NCI-H1092 treated with DMSO at 0.1 percent for 48 hours (cell line): ENCODE measurements at regions not wholly inside any gene's neighbourhood (a gene's known extent, or its start where the extent isn't known, plus 50 kb on each side); places are given as distances from the start of the nearest gene placed in this dataset.

Source experiments
- DNase-seq: peaks from one replicate; lab custom pipeline; 2025; lab: John Stamatoyannopoulos, UW

DNA sequence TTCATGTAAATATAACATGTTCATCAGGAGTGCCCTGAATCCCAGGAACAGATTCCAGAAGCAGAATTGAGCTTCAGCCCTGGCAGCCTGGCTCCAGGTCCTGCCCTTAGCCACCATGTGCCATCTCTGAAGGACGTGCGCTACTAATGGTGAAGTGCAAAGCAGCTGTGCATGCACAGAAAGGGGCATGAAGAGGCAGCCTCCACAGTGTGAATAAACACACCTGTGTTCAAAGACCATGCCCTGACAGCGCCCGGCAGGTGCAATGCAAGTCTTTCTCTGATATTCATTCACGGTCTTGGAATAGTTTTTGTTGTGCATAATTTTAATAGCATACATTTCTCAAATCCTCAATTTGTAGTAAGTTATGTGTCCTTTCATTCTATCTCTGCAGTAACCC is 250.4 kb upstream of the TCERG1L start:
- DNase-seq: peak; percentile 14

DNA sequence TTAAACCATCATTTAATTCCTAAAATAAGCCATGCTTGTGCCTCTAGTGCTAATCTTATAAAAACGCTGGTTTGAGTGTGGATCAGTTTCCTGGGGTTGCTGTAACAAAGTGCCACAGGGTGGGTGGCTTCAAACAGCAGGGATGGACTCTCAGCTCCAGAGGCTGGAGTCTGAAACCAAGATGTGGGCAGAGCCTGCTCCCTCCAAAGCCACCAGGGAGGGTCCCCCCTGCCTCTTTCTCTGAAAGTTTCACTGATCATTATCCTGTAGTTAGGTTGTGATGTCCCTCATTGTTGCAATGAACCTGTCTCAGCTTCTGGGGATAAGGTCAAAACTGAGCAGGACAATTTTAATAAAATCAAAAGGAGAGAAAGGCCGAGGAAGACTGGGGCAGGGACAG is 251.9 kb upstream of the TCERG1L start:
- no peak for DNase-seq

DNA sequence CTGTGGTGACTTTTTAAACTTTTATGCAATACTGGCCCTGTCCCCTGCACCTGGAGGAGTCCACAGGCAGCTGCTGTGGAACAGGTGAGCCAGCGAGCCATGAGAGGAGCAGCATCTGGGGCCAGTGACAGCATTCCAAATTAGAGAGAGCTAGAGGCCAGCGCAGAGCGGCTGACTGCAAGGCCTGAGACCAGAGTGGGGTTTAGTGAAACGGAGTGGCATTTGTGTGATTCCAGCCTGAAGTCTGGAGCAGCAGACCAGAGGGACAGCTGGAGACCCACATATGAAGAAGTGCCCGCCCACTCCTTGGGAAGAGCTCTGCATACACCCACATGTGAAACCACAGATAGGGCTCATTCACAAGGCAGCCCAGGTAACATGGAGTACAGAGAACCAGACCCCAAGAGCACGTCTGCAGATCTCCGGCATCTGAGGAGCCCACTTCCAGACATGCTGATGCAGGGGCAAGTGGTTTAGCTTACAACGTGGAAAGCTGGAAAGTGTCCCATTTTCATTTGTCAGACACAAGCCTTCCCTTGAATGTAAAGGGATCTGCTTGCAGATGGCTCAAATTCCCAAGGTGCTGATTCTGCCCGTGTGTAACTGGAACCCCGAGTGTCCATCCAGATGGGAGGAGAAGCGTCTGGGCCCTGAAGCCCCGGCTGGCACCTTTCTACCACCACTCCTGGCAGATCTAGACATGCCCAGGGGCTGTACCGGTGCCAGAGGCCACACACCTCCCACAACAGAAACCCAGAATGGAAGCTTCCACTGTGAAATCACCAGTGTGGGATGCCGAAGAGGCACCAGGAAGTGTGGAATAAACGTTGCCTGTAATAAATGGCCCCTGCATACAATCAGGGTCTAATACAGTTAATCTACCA is 256.0 kb upstream of the TCERG1L start:
- DNase-seq: no peak

DNA sequence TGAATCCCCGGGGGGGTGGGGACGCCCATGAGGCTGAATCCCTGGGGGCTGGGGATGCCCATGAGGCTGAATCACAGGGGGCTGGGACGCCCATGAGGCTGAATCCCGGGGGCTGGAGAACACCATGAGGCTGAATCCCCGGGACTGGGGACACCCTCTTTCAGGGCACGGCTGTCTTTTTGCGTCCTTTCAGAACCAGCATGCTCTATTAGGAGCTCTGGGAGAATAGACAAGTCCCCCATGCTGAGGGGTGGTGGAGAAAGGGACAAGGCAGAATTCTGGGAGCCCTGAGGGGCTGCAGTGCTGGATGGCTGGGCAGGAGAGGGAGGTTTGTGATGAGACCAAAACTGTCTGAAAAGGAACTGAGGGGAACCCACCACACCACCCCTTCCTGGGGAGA is 257.3 kb upstream of the TCERG1L start:
- no peak for DNase-seq

DNA sequence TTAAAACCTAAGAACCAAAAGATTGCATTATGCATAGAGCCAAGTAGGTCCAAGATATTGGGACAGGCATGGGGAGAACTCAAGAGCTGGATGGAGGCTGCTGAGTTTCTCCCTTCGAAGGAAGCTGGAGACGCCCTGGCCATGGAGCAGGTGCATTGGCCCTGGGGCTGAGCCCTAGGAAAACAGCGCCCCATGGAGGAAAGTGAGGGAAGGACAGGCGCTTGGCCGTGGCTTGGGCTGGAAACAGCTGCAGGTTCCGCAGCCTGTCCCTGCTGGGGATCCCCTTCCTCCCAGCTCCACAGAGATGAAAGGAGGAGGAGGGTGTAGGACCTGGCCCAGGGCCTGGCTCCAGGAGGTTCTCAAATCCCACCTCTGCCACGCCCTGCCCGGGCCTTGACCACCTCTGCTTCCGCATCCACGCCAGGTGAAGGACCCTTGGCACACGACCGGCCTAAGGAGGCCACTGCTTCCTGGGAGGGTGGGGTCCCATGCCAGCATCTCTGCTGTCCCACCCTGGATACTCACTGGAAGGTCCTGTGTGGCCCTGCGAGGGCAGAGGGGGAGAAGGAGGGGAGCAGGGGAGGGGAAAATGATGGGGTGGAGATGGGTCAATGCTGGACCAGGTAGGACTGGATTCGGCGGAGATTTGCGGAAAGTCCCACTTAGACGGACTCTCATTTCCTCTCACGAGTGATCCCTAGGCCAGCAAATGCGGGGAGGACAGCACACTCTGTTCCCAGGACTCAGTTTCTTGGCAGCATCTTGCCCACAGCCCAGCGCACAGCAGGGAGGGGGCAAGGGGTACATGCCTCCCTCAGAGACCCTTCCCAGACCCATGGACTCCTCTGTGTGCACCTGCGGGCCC is 258.6 kb upstream of the TCERG1L start:
- no peak for DNase-seq

DNA sequence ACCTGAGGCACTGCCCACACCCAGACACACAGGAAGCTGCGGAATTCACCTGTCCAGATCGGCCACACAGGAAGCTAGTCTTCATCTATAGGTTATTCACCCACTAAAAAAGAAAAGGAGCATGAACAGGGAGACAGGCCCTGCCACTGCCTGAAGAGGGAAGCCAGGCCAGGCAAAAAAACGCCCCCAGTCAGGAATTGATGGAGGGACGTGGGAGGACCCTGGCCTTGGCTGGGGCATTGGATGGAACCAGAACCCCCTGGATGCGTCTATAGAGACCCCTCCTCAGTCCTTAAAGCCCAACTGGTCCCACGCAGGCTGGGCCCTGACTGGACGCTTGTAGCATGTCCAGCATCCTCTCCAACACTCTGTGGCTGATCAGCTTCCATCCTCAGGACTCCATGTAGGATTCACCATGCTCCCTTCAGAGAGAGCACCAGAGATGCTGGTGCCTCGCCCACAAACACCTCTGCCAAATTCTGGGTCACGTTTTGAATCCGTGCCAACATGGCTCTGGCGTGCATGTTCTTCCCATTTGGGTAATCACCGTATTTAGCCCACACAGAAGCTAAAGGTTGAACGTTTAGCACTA is 259.3 kb upstream of the TCERG1L start:
- no peak for DNase-seq

DNA sequence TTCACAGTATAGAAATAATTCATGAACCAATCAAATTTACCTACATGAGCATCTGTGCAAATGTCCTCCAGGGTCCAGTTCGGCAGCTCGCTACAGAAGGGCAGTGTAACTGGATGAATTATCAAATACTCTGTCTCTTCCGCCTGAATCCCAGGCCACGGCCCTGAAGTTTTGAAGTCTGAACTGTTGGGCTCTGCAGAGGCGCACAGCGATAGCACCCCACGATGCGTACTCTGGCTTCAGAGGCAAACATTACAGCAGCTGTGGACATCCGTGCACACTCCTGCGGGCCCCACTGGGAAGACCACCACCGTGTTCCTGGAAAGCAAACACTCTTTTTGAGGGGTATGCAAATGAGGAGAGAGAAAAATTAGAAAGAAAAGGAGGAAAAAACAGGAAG is 259.8 kb upstream of the TCERG1L start:
- no peak for DNase-seq

DNA sequence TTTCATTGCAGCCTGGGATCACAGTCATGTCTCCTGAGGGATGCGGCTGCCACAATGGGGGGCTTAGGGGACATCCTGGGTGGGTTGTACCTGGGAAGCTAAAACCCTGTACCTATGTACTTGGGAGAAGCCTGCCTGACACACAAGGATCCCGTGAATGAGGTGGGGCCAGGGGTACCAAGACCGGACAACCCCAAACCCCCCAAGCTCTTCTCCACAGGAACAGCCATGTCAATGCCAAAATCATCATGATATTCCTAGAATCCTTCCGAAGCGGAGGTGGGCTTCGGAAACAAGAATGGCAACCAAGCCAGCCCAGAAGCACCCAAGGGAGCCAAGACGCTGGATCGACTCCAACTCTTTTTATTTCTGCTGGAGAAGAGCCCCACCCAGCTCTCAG is 260.3 kb upstream of the TCERG1L start:
- no peak for DNase-seq

DNA sequence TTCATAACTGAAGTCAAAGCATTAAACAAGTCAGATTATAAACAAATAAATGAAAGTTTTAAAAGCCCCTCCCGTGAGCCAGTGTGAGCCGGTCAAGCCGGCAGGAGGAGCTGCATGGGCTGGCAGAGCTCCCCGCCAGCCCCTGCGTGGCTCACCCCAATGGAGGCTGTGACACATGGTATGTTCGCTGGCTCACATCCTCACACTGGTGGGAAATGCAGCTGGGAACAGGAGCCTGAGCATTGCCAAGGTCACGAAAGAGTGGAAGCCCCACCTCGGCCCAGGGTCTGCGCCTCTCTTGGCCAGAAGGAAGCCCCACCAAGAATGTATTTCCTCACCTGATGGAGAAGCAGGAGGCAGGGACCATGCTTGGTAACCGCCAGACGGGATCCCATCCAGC is 261.7 kb upstream of the TCERG1L start:
- DNase-seq: no peak

DNA sequence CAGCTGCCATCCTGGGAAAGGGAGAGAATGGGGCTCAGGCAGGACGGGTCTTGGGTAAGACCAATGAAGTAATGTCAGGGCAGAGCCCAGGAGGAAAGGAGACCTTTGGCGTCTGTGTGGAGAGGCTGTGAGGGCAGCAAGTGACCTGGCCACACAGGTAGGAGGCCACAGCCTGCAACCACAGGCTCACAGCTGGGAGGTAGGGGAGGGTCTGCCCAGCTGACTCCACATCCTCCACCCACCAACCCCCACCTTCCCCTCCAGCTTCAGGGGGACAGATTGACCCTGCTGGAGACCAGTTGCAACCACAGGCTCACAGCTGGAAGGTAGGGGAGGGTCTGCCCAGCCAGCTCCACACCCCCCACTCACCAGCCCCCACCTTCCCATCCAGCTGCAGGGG is 262.2 kb upstream of the TCERG1L start:
- DNase-seq: no peak

DNA sequence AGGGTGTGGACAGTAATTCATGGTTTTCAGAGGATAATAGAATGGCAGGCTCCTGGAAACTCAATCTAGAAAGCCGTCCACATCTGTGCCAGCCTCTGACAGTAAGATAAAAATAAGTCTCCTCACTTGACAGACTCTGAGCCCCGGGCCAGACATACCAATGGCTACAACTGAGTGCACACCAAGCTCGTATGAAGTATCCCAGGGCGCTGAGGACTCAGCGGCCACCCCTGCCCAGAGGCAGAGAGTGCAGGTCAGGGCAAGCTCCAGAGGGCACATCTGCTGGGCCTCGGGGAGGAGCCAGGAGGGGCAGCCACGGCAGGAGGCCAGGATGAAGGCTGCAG is 262.8 kb upstream of the TCERG1L start:
- no peak for DNase-seq

DNA sequence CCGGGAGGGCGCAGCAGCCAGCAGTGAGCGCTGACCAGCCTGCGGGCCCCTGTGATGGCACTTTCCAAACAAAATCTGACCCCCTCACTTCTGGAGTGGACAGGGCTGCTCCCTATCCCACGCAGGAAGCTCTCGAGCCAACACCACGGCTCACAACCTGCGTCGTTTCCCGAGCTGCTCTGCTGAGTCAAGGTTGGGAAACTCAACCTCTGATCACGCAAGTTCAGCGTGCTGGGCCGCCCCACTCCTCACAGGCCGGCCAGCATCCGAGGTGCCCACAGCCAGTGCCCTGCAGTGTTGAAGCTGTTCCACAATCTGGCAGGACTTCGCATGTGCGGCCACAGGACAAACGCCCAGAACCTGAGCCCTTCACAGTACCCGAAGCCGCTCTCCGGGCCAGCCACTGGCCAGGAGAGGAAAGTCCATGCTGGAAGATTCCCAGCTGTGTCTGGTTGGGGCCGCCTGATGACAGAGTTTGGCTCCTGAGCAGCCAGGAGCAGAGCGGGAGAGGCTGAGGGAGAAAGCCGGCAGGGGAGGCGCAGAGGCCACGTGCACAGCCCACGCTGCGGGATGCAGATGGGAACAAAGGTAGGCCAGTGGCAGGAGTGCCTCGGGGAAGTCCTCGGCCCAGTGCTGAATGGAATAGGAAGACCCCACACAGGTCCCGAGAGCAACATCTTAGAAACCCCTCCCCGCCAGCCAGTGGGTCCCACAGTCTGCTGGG is 263.3 kb upstream of the TCERG1L start:
- DNase-seq: no peak

DNA sequence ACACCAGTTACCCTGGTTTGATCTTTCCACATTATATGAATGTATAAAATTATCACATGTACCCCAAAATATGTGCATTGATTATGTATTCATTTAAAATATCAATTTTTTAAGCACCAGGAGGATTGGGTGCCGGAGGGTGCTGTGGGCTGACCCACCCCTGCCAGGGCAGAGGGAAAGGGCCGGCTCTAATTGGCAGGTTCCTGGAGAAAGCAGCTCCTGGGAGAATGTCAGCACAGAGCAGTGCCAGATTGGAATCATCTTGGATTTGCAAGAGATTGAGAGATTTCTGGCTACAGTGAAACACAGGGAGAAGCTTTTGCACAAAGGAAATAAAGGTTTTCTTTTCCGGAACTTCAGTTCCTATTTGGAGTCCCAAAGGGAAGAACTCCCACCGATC is 264.4 kb upstream of the TCERG1L start:
- no peak for DNase-seq

DNA sequence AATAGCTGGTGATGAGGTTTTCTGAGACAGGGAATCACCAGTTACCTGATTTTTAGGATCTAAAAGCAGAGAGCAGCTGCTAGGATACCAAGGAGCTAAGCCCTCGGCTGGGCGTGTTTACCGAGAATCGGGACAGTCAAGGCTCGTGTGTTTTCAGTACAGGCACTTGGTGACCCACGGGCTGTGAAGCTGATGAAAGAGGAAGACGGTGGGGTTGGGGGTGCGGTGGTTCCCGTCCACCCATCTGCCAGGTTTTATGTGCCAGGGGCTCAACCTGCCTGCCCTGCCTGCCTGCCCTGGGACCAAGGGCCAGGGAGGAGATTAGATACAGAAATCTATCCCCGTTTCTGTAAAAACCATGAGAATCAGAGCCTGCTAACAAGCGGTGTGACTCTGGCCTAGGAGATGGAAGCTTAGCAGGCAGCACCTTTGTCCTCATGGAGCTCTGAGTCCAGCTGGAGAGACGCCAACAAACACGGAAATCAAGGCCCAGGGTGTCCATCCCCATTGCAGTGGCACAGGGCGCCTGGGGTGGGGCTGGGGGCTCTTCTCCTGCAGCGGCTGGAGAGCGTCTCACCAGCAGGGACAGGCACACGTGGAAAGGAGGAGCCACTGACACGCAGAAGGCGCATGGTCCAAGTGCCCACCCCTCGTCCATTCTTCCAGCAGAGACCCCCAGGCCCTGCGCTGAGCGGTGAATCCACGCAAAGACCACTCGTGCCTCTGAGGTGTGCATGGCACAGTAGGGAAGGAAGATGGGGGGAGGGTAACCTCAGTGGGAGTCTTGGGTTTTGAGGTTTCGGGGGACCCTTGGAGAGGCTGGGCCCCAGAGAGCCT is 265.0 kb upstream of the TCERG1L start:
- DNase-seq: no peak

DNA sequence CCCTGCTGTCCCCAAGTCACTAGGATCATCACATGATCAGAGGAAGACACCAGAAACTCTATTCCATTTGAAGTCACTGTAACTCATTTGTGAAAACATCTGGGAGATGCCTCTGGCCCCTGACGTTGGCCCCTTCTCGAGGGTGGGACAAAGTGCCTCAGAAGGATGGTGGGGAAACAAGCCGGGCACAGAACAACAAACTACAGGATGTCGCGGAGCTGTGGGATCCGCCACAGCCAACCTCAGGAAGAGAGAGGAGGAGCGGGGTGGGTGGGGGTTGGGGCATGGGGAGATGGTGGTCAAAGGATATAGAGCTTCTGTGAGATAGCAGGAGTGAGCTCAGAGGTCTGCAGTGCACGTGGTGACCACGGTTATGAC is 265.6 kb upstream of the TCERG1L start:
- no peak for DNase-seq

DNA sequence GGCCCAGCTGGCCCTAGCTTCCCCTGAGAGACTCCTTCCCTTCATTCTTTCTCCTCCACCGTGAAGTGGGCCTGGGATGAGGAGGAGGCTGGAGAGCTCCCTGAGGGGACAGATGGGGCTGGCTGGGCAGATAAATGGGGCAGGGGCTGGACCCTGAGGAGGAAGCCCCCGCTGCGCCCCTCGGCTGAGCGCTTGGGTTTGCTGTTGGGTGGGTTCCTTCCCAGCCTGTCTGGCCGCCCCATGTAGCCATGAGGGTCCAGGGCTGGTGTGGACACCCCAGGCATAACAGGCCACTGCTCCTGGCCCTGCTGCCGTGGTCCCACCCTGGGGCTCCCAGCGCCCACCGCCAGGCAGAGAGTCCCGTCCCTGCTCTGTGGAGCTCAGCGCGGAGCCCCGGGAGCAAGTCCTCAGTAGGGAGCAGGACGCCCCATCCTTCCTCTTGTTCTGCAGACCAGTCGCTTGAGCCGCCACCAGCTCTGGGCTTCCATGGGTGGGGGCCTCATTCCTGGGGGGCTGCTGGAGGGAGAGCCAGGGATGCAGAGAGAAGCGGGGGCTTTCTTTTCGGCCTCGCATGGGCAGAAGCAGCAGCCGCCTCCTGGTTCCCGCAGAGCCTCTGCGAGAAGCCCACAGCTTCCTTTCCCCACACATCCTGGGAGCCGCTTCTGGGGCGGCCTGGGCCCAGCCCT is 266.4 kb upstream of the TCERG1L start:
- DNase-seq: no peak

DNA sequence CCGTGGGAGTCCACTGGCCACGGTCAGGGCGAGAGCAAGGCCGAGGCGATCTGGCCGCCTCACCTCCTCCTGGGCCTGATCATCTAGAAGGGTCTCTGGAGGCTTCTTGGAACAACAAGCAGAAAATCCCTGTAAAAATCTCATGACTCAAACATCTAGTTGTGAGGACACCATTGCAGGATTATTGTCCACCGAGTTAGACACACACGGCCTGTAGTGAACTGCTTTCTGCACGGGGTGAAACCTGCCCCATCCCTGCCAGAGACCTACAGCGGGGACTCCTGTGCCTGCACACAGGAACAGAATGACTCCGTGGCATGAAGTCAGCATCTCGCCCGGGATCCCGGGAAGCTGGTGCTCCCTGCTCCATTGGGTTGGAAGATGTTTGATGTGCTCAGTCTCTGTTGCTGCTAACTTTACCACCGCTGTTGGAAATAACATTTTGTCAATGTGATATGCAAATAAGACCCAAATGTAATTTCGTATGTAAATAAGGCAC is 267.0 kb upstream of the TCERG1L start:
- no peak for DNase-seq

DNA sequence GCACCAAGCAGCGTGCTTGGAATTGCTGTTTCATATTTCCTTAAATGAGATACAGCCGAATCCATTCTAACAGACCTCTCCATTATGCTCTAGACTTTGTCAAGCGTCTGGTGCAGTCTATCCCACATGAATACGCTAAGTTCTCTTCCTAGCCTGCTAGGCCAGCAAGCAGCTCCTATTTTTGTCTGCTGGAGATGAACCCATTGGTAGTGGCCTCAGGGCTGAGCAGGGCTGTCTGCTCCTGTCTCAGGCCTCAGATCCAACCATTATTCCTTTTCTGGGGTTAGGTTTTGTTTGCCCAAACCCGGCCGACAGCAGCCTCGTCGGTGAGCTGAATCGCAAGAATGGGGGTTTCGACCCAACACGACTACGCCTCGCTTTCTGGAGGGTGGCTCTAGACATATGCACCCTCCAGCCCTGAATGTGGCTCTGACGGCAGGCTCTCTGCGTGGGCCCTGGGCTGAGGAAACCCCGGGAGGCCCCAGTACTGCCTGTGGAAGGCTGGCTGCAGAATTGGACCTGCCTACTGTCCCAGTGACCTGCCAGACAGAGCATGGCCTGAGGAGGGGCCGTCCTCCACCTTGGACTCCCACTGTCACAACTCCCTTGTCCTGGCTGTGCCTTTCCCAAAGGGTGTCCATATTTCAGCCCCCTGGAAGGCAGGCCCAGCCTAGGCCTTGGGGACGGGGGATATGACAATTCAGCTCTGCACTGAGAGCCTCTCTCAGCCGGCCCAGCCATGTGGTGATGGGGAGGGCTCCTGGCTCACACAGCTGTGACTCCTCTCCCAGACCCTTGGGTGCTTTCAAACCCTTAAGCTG is 267.9 kb upstream of the TCERG1L start:
- no peak for DNase-seq

DNA sequence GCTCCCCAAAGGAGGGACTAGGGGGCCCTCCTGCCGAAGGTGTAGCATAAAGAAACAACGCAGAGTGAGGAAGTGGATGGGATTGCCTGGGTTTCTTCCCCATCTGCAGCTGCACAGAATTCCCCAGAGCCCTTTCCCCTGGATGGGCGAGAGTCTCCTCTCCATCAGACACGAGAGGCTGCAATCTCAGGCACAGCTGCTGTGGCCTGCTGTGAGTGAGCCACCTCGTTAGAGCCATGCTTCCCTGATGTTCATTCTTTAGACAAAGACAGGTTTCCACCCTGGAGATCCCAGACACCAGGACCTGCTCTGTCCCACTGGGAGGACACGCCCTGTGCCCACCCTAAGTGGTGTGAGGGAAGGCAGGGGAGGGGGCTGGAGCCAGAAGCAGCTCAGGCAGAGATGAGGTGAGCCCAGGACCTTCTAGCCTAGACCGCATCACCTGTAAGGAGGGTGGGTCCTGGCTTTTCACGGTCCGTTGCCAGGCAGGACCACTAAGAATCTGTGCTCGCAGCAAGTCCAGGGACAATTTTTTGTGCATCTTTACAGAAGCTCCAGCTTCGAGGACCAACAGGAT is 268.6 kb upstream of the TCERG1L start:
- DNase-seq: no peak
